ENCODE measurements at regions not wholly inside any gene's neighbourhood (a gene's known extent, or its start where the extent isn't known, plus 50 kb on each side); places are given as distances from the start of the nearest gene placed in this dataset.

DNA sequence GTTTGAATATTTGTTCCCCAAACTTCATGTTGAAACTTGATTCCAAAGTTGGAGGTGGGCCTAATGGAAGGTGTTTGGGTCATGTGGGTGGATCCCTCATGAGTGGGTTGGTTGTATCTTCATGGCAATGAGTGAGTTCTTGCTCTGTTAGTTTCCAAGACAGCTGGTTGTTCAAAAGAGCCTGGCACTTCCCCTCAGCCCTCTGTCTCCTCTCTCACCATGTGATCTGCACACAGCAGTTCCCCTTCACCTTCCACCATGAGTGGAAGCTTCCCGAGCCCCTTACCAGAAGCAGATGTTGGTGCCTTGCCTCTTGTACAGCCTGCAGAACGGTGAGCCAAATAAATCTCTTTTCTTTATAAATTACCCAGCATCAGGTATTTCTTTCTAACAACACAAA lies 327.1 kb upstream of the SLCO3A1 start:
- WGBS, result 88% methylated on average over 2 of the region's 2 CpGs

GRCh38 chr15:91528801-91529200 lies 324.7 kb upstream of the SLCO3A1 start:
- no peak for DNase-seq (ENCODE audit: low spot score)
- Histone ChIP-seq H3K4me1 (ENCODE audit: control insufficient read depth in 4 of 4, insufficient read depth in 4 of 4, low read length in 3 of 4) (peaks cover 0 to 11% (median 7%) of the 10 kb centered on the region in 4 donors), H3K36me3 (ENCODE audit: control insufficient read depth in 4 of 4, insufficient read depth in 3 of 4, low read depth in 1 of 4, low read length in 3 of 4) (no peaks in the 10 kb centered on the region), H3K9ac (ENCODE audit: low read depth in 1 of 2, low read length in 2 of 2) (no peak overlapping the region), H3K4me3 (ENCODE audit: low read depth in 1 of 3, low read length in 3 of 3) (no peak overlapping the region), H3K27ac (ENCODE audit: low read depth in 1 of 2, low read length in 2 of 2) (no peak overlapping the region), H3K9me3 (ENCODE audit: control insufficient read depth in 4 of 4, low read length in 3 of 4) (no peaks in the 10 kb centered on the region), H3K27me3 (ENCODE audit: control insufficient read depth in 4 of 4, insufficient read depth in 4 of 4, low read length in 3 of 4) (no peaks in the 10 kb centered on the region)
- 73% methylated on average over 5 of the region's 5 CpGs for WGBS
- no peak for TF ChIP-seq CTCF (IDR thresholded peaks at IDR 0.05; ENCODE audit: low read depth, low read length, missing input control)
- TF ChIP-seq JUND (IDR thresholded peaks at IDR 0.05), result no peak
- no peak for TF ChIP-seq ZBTB33 (IDR thresholded peaks at IDR 0.05)
- no peak for TF ChIP-seq NR2F2 (IDR thresholded peaks at IDR 0.05)
- TF ChIP-seq TAF1 (conservative IDR thresholded peaks at IDR 0.05), result no peak
- no peak for TF ChIP-seq EGR1 (IDR thresholded peaks at IDR 0.05; ENCODE audit: low read depth in 2 of 2)
- TF ChIP-seq, protein P1, sequence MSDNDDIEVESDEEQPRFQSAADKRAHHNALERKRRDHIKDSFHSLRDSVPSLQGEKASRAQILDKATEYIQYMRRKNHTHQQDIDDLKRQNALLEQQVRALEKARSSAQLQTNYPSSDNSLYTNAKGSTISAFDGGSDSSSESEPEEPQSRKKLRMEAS (IDR thresholded peaks at IDR 0.05), result no peak
- no peak for TF ChIP-seq SP1 (IDR thresholded peaks at IDR 0.05)
- no peak for TF ChIP-seq FOXA2 (IDR thresholded peaks at IDR 0.05)
- no peak for TF ChIP-seq HNF4G (IDR thresholded peaks at IDR 0.05)
- no peak for TF ChIP-seq YY1 (IDR thresholded peaks at IDR 0.05)
- no peak for TF ChIP-seq HNF4A (conservative IDR thresholded peaks at IDR 0.05)
- no peak for TF ChIP-seq FOXA1 (IDR thresholded peaks at IDR 0.05)

More for the DNA sequence above, 327.1 kb upstream of the SLCO3A1 start:
- H3K4me3 ChIP-seq (ENCODE audit: low read depth in 1 of 3, low read length in 3 of 3), result no peak overlapping the region
- H3K27me3 ChIP-seq (ENCODE audit: control insufficient read depth in 4 of 4, insufficient read depth in 4 of 4, low read length in 3 of 4), result no peaks in the 10 kb centered on the region
- no peaks in the 10 kb centered on the region for H3K36me3 ChIP-seq (ENCODE audit: control insufficient read depth in 4 of 4, insufficient read depth in 3 of 4, low read depth in 1 of 4, low read length in 3 of 4)
- peaks cover 0 to 11% (median 8%) of the 10 kb centered on the region in 4 donors for H3K4me1 ChIP-seq (ENCODE audit: control insufficient read depth in 4 of 4, insufficient read depth in 4 of 4, low read length in 3 of 4)
- no peaks in the 10 kb centered on the region for H3K9me3 ChIP-seq (ENCODE audit: control insufficient read depth in 4 of 4, low read length in 3 of 4)
- H3K27ac ChIP-seq (ENCODE audit: low read depth in 1 of 2, low read length in 2 of 2), result no peak overlapping the region
- DNase-seq (ENCODE audit: low spot score), result no peak
- no peak for TF ChIP-seq HNF4A (conservative IDR thresholded peaks at IDR 0.05)
- no peak for TF ChIP-seq FOXA2 (IDR thresholded peaks at IDR 0.05)
- TF ChIP-seq TAF1 (conservative IDR thresholded peaks at IDR 0.05), result no peak
- no peak for TF ChIP-seq JUND (IDR thresholded peaks at IDR 0.05)
- TF ChIP-seq REST (IDR thresholded peaks at IDR 0.05), result no peak
- TF ChIP-seq EGR1 (IDR thresholded peaks at IDR 0.05; ENCODE audit: low read depth in 2 of 2), result no peak
- TF ChIP-seq, protein P1 (IDR thresholded peaks at IDR 0.05), result no peak
- TF ChIP-seq GABPA (IDR thresholded peaks at IDR 0.05 in 1 of 2, conservative IDR thresholded peaks at IDR 0.05 in 1 of 2), result no peak
- TF ChIP-seq CTCF (IDR thresholded peaks at IDR 0.05; ENCODE audit: low read depth, low read length, missing input control), result no peak
- TF ChIP-seq RAD21 (IDR thresholded peaks at IDR 0.05), result no peak
- TF ChIP-seq SP1 (IDR thresholded peaks at IDR 0.05), result no peak
- no peak overlapping the region for H3K9ac ChIP-seq (ENCODE audit: low read depth in 1 of 2, low read length in 2 of 2)
